Epidermal melanocyte (primary cell): ENCODE measurements at regions not wholly inside any gene's neighbourhood (a gene's known extent, or its start where the extent isn't known, plus 50 kb on each side); places are given as distances from the start of the nearest gene placed in this dataset.

ENCODE experiments used
- DNase-seq: peaks from one replicate; pipeline ENCODE4 v3.0.0; 2011; ENCODE audit warnings: low spot score; ENCODE audit not compliant: insufficient read length

DNA sequence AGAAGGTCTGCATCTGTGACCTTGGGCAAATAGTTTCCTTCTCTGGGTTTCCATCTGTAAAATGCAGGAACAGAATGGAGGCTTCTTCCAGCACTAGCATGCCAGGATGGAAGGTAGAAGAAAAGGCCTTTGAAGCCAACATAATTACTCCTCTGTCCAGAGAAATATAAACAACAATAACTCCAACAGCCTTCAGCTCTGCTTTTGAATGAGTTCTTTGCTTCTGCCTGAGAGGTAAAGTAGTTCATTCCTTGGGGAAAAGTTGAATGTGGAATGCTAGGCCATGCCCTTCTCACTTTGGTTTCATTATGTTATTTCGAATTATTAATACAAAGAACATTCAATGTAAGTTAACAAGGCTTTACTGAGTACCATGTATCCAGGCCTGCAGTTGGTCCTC, 61.2 kb upstream of the BLID start:
- DNase-seq: no peak

DNA sequence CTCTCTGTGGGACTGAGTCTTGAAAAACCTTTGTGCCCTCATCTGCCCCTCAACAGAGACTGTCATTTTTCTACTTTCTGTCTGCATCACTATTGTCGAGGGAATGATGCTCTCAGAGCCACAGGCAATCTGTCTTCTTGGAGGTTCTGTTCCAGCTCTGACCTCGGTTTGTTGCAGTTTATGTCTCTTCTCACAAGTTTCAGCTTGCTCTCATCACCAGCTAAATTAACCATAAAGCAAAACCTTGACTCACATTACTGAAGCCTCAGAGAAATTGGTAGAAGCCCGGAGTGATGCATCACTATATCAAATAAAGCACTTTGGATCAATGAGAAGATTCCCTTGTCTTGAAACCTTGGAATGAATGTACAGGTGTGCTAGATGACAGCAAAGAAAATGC, 60.6 kb upstream of the BLID start:
- DNase-seq: no peak

DNA sequence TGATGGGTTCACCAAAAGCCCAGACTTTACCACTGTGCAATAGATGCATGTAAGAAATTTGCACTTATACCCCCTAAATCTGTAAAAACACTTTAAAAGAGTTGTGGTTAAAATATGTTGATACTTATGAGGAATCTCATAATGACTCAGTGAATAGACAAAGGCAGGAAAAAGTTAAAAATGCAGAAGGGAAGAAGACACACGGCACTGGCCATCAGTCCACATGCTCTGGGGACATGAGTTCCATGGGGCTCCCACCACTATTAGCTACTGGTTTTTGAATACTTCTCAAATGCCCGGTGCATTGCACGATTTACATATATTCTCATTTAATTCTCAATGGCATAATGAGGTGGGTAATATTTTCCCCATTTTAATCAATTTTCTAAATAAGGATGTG, 59.3 kb upstream of the BLID start:
- DNase-seq: no peak

DNA sequence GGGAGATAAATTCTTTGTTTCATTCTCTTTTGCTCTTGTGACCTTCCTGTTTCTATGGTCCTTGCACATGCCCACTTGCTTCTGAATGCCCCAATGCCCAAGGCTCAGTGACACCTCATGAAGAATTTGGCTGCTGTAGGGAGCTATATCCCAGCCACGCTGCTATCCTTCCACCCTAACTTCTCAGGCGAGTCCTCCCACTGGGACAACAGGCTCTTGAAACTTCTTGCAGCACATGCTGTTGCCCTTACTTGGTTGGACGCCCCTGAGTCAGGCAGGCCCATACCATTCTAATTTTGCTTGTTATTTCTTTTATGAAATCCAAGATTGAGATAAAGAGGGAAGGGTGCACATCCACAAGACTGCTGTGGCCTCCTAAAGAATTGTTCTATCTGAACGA, 57.6 kb upstream of the BLID start:
- DNase-seq: no peak

DNA sequence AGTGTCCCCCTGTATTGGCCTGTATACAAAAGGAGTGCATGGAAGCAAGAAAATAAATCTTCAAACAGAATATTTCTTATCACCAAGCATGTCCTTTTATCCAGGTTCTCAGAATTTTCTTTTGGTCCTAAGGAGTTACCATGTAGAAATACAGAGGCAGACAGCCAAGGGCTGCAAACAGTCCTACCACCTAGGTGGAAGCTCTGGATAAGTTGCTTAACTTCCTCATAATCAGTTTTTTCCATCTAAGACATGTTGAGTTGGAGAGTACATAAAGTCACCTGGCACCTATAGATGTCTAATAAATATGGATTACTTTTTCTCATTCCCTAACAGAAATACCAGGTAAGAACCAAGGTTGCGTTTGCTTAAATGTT, 57.0 kb upstream of the BLID start:
- DNase-seq: no peak

DNA sequence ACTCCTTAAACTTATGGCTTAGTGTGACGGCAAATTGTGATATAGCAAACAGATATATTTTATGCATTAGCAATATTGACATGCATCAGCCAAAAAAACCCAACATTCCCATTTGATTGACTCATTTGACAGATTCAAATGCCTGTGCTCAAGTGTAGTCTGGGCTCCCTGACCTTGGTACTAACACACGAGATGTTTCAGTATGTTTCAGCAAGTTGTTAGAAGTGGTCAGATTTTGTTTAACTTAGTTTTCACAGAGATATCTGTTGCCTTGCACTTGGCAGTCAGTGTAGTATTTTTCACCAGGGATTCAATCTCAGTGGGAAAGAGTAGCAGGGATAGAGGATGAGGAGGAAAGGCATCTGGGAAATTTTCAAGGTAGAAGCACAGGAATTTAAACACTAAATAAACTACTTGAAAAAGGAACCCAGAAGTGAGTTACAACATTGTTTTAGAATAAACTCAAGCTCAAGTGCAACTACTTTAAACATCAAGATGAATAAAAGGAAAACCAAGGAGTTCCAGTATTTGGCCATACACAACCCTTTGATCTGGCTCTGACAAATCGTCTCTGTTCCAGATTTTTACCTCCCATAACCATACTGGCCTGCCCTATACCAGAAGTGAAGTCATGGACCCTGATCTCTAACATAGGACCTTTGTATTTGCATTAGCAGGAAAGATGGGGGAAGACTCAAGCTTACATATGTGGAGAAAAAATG, 56.5 kb upstream of the BLID start:
- no peak for DNase-seq

DNA sequence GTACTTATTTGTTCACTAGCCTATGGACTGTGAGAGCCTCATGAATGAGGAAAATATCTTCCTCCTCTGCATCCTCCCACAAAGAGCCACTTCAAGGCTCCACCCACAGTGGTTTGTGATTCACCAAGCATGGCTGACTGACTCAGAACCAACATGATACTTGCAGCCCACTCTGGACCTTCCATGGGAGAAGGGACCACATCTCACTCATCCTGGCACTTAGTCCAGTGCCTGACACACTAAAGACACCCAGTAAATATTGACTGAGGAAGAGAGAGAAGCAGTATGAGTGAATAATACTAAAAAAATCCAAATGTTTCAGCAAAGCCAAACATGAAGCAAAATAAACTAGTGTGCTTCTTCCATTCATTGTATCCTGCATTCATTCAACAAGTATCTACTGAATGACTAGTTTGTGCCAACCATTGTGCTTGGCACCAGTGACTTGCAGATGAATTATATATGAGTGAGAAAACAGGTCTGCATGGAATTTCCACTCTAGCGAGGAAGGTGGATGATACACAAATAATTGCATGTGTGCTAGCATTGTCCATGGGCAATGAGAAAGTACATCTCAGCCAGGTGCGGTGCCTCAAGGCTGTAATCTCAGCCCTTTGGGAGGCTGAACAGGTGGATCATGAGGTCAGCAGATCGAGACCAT, 54.9 kb upstream of the BLID start:
- DNase-seq: no peak

DNA sequence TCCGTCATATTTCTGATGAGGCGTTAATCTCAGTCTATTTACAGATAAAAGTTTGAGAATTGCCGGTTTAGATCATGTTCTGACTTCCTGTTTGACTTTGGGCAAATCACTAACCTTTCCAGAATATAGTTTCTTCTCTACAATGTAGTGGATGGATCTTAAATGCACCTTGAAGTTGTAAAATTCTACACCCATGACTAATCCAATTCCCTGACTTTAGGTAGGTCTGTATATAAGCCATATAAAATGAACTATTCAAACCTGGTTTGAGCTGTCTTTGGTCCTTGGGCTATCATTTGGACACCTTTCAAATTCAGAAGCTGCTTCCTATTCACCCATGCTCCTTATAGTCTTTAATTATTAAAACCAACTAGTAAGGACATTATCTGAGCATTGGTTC, 52.2 kb upstream of the BLID start:
- no peak for DNase-seq

DNA sequence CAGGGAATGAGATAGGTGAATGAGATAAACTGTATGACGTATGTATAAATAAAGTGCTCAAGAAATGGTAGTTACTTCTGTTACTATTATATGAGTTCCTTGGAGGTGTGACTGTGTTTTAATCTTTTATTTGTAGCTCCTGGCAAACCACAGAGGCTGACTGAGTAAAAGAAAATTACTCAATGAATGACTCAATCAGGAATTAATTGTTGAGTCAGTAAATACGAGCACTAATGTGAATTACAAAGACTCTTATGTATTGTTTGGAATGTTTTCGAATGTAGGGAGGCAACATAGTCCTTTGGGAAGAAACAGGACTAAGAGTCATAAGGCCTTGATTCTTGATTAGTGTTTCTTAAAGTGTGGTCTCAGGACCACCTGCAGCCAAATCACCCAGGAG, 51.1 kb upstream of the BLID start:
- no peak for DNase-seq

DNA sequence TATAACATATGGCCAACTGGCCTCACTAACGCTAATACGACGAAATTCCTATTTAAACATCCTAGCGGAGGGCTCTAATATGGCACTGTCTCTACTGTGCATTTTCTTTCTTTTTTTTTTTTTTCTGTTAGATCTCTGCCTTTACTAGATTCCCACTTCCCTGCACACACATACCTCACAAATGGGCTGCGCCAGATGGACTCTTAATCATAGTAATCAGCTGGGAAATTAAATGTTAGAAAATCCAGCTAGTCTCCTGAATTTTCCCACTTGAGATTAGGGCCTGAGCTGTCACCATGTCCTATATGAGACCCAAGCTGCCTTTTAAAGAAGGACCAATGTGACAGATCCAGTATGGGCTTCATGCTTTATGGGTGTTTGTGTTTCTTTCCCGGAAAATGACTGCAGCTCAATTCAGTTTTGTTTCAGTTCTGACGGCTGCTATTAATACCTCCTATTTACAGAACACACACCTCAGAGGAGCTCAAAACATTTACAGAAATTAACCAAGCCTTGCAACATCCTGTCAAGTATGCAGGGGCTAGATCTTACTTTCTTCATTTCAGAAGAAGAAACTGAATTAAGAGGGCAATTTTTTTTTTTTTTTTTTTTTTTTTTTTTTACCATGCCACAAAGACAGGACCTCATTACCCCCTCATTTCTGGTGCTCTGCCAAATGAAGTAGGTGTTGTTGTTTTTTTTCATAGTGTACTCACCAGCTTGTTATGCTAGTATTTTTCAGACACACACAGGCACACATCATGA, 49.8 kb upstream of the BLID start:
- no peak for DNase-seq
